RPMI8226 (cell line): ENCODE measurements at regions not wholly inside any gene's neighbourhood (a gene's known extent, or its start where the extent isn't known, plus 50 kb on each side); places are given as distances from the start of the nearest gene placed in this dataset.

Experiments
- DNase-seq: peaks from one replicate; pipeline ENCODE4 v3.0.0-alpha.2; 2015

GRCh38 chr11:109752212-109752825 lies 330.3 kb downstream of the C11orf87 start:
- DNase-seq: no peak

GRCh38 chr11:109756521-109756920 lies 334.5 kb downstream of the C11orf87 start:
- no peak for DNase-seq

GRCh38 chr11:109756951-109757350 lies 335.0 kb downstream of the C11orf87 start:
- no peak for DNase-seq

- no peak for DNase-seq
These were observed 330.6 kb upstream of the ZC3H12C start for GRCh38 chr11:109762546-109762945.

GRCh38 chr11:109765709-109766311 lies 327.4 kb upstream of the ZC3H12C start:
- no peak for DNase-seq

GRCh38 chr11:109769858-109770257 lies 323.3 kb upstream of the ZC3H12C start:
- no peak for DNase-seq

- no peak for DNase-seq
These were observed 322.9 kb upstream of the ZC3H12C start for GRCh38 chr11:109770323-109770722.

DNA sequence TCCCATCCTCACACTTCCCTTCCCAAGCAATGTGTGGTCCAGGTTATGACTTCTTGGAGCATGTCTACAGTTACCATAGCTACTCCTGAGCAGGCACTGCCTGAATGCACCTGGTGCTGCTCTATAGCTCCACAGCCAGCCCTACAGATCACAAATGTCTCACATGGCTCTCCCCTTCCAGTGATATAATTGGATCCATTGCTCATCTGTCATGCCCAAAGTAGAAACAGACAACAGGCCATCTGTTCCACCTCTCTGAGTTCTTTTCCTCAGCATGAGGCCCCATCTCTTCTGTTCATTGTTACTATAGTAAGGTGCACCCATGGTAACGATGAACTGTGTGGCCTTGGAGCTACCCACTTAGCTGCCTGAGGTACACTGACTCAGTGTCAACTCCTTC lies 320.3 kb upstream of the ZC3H12C start:
- DNase-seq: no peak

DNA sequence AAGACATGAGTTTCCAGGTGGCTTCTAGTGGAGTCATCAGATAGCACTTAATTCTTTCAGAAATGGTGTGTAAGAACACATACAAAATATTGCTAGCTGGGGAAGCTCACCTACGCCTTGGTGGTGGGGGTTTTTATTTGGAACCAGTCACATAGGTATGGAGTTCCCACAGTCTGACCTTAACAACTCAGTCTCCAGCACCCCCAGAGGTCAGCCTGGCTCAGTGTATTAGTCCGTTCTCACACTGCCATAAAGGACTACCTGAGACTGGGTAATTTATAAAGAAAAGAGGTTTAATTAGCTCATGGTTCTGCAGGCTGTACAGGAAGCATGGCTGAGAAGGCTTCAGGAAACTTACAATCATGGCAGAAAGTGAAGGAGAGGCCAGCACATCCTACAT lies 317.5 kb upstream of the ZC3H12C start:
- DNase-seq: no peak

GRCh38 chr11:109783014-109783413 lies 310.2 kb upstream of the ZC3H12C start:
- DNase-seq: no peak

GRCh38 chr11:109783840-109784239 lies 309.4 kb upstream of the ZC3H12C start:
- DNase-seq: no peak

- DNase-seq: no peak
These were observed 308.7 kb upstream of the ZC3H12C start for GRCh38 chr11:109784536-109784935.

DNA sequence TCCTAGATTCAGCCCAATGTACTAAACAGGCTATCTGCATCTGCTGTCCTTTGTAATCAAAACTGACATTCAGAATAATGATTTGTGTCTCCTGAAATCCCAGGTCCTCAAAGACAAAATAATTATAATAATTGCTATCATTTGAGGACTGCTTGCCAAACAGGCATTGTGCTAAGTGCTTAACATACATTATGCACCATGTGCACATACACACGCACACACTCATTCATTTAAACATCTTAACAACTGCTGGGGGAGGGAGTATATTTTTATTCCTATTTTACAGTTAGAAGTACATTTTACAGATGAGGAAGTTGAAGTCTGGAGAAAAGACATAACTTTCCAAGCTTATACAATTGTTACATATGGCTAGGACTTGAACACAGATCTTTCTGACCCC lies 308.0 kb upstream of the ZC3H12C start:
- DNase-seq: no peak

DNA sequence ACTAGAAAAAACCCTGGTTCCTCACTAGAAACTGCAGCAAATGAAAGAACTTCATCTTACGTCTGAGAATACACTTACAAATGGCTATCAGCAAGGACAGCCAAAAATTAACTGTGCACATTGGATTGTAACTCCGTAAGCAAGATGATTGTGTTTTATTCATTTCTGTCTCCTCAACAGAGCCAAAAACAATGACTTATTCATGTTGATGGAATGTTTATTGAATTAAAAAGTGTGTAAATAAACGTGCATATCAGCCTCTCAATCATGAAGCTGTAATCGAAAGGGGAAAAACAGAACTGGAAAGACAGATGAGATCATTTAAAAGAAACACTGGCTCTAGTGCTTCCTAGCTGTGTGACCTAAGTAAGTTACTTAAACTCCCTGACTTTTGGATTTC lies 307.5 kb upstream of the ZC3H12C start:
- no peak for DNase-seq

GRCh38 chr11:109788948-109789490 lies 304.2 kb upstream of the ZC3H12C start:
- DNase-seq: no peak

- no peak for DNase-seq
These were observed 303.3 kb upstream of the ZC3H12C start for GRCh38 chr11:109789901-109790300.

DNA sequence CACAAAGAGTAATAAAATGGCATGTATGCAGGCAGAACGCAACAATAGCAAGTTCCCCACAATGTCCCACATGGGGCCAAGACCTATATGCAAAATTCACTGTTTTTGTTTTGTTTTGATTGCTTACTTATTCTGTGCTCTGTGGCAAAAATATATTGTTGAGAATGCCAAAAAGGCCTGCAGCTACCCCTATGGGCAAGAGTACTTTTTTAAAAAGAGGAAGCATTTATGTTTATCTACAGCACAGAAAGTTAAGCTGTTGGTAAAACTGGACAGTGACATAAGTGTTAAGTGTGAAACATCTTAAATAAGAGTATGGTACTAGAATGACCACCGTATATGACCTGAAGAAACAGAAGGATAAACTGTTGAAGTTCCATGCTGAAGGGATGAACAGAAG lies 301.9 kb upstream of the ZC3H12C start:
- DNase-seq: no peak

- DNase-seq: no peak
These were observed 298.7 kb upstream of the ZC3H12C start for GRCh38 chr11:109794501-109794900.

- no peak for DNase-seq
These were observed 298.0 kb upstream of the ZC3H12C start for GRCh38 chr11:109795234-109795633.

DNA sequence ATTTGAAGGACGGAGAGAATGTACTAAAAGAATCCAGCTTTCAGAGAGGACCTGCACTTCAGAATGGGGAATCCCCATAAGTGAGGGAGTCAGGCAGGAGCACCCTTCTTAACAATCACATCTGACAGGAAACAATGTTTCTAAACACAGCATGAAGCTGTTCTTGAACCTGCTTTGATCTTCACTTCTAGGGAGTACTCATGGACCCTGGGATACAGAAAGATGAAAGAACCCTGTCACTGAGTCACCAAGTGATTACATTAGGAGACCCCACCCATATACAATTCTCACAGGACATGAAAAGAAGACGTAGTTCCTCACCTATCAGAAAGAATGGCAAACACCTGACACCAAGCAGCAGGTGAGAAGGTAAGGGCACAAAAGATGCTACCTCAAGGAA lies 296.9 kb upstream of the ZC3H12C start:
- DNase-seq: no peak

DNA sequence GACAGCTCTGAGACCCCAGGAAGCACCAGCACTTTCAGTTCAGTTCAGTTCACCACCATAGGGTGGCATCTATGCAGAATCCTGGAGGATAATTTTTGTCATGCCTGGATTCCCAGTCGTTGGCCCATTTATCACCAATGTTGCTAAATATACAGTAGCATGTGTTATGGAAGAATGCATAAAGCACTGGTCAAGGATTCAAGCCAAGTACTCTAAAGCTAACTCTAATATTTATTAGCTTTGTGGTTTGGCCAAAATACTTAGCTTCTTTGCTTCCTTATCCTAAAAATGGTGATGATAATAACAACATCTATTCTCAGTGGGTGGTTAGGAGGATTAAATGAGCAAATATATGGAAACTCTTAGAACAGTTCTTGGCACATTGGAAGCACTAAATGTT lies 294.7 kb upstream of the ZC3H12C start:
- DNase-seq: no peak

GRCh38 chr11:109799604-109800003 lies 293.6 kb upstream of the ZC3H12C start:
- no peak for DNase-seq

DNA sequence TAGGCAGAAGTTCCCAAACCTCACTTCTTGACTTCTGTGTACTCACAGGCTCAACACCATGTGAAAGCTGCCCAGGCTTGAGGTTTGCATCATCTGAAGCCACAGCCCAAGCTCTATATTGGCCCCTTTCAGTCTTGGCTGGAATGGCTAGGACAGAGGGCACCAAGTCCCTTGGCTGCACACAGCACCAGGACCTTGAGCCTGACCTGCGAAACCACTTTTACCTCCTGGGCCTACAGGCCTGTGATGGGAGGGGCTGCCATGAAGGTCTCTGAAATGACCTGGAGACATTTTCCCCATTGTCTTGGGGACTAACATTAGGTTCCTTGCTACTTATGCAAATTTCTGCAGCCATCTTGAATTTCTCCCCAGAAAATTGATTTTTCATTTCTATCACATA lies 288.3 kb upstream of the ZC3H12C start:
- no peak for DNase-seq

DNA sequence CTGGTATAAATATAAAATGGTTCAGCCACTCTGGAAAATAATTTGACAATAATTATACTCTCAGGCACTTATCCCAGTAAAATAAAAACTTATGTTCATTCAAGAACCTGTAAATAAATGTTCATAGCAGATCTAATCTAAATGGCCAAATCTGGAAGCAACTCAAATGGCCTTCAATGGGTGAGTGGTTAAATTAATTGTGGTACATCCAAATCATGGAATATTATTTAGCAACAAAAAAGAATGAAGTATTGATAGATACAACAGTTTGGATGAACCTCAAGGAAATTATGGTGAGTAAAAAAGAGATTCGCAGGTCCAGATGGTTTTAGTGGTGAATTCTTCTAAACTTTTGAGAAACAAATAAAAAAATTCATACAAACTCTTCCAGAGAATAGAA lies 287.0 kb upstream of the ZC3H12C start:
- DNase-seq: no peak

DNA sequence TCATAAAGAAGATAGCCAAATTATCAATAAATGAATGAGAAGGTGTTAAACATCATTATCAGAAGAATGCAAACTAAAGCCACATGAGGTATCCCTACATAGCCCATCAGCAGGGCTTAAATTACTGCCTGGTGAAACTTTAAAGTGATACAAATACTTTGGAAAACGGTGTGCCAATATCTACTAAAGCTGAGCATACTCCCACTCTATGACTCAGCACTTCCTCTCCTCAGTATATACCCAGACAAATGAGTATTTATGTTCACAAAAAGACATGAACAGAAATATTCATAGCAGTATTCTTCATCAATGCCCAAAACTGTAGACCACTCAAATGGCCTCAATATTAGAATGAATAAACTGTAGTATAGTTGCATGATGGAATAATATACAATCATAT lies 284.6 kb upstream of the ZC3H12C start:
- no peak for DNase-seq
